ENCODE measurements at regions not wholly inside any gene's neighbourhood (a gene's known extent, or its start where the extent isn't known, plus 50 kb on each side); places are given as distances from the start of the nearest gene placed in this dataset.
A peak's percentile ranks its signal among the peaks of the same experiment; 100 is the strongest.

- H3K27ac ChIP-seq, result peak overlapping the region in 1 of 5 donors; percentile 8
- no peaks in the 10 kb centered on the region for H3K27me3 ChIP-seq
- H3K9me3 ChIP-seq (replicated peaks in 1 of 3), result no peaks in the 10 kb centered on the region
- H3K36me3 ChIP-seq (replicated peaks in 1 of 2), result no peaks in the 10 kb centered on the region
- DNase-seq, result no peak
- intact Hi-C loops (cut with DNase I), result no loop called here
- peaks cover 7 to 29% of the 10 kb centered on the region in 2 donors for H3K4me1 ChIP-seq (replicated peaks in 1 of 2)
- no peak overlapping the region for H3K4me3 ChIP-seq
- no peak for TF ChIP-seq POLR2A (IDR thresholded peaks at IDR 0.05)
- TF ChIP-seq, protein P1, sequence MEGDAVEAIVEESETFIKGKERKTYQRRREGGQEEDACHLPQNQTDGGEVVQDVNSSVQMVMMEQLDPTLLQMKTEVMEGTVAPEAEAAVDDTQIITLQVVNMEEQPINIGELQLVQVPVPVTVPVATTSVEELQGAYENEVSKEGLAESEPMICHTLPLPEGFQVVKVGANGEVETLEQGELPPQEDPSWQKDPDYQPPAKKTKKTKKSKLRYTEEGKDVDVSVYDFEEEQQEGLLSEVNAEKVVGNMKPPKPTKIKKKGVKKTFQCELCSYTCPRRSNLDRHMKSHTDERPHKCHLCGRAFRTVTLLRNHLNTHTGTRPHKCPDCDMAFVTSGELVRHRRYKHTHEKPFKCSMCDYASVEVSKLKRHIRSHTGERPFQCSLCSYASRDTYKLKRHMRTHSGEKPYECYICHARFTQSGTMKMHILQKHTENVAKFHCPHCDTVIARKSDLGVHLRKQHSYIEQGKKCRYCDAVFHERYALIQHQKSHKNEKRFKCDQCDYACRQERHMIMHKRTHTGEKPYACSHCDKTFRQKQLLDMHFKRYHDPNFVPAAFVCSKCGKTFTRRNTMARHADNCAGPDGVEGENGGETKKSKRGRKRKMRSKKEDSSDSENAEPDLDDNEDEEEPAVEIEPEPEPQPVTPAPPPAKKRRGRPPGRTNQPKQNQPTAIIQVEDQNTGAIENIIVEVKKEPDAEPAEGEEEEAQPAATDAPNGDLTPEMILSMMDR (IDR thresholded peaks at IDR 0.05), result no peak
Observed at GRCh38 chr17:59511726-59512125, 53.7 kb upstream of the DHX40 start.

- H3K4me3 ChIP-seq, result no peak overlapping the region
- TF ChIP-seq, protein P1 (IDR thresholded peaks at IDR 0.05), result no peak
- TF ChIP-seq POLR2A (IDR thresholded peaks at IDR 0.05), result no peak
- H3K27ac ChIP-seq, result peak overlapping the region in 2 of 5 donors; percentile 41 to 60
- H3K36me3 ChIP-seq (replicated peaks in 1 of 2), result no peaks in the 10 kb centered on the region
- intact Hi-C loops (cut with DNase I), result no loop called here
- peaks cover 7 to 20% of the 10 kb centered on the region in 2 donors for H3K4me1 ChIP-seq (replicated peaks in 1 of 2)
- WGBS, 4 donors, result 87 to 92% (median 88%) methylated on average over 6 of the region's 6 CpGs
- DNase-seq, result no peak
- H3K9me3 ChIP-seq (replicated peaks in 1 of 3), result no peaks in the 10 kb centered on the region
- no peaks in the 10 kb centered on the region for H3K27me3 ChIP-seq
Observed at GRCh38 chr17:59512844-59513385, 52.5 kb upstream of the DHX40 start.

DNA sequence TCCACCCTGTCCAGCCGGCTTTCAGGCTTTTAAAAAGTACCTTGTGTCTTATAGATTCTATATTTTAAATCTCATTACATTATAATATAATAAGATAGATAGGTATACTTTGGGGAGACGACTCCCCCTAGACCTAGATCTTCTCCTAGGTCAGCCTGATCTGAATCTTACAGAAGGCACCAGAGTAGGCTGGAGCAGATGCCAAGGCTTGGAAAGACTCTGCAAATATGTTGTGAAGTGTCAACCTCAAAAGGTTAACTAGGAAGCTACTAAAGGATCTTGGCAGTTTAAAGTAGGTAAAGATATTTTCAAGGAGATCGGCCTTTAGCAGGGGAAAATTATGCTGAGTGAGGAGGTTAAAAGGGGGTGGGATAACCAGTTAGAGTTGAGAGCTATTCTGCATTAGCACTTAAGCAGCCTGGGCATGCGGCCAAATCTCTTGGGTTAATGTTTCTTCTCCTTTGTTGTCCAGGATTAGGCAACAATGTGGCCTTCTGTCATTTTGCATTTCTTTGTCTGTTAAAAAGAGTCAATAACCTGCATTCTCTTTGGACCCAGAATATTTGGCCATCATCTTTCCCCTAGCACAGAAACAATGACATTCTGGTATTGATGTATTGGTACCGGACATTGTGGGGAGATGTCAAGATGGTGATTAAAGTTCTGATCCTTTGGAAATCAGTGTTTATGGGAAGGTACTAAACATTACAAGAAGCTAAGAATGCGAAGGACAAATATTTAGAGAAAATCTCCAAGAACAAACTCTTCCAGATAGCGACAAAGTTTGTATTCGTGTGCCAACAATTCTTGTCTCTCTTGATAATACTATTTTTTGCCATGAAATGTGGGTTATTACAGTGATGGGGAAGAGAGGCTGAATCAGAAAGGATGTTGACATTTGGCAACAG is 51.2 kb upstream of the DHX40 start:
- TF ChIP-seq POLR2A (IDR thresholded peaks at IDR 0.05), result no peak
- TF ChIP-seq, protein P1 (IDR thresholded peaks at IDR 0.05), result no peak
- WGBS, 4 donors, result 25 to 41% (median 33%) methylated on average over 8 of the region's 8 CpGs
- H3K4me1 ChIP-seq (replicated peaks in 1 of 2), result peaks cover 7 to 20% of the 10 kb centered on the region in 2 donors
- no peaks in the 10 kb centered on the region for H3K9me3 ChIP-seq (replicated peaks in 1 of 3)
- H3K4me3 ChIP-seq, result no peak overlapping the region
- H3K27ac ChIP-seq, result peak overlapping the region; percentile 3 to 77 (median 60)
- intact Hi-C loops (cut with DNase I), result no loop called here
- no peaks in the 10 kb centered on the region for H3K27me3 ChIP-seq
- H3K36me3 ChIP-seq (replicated peaks in 1 of 2), result no peaks in the 10 kb centered on the region
- peak; percentile 78 to 95 (median 93) for DNase-seq
